Activated CD4-positive, alpha-beta T cell treated with anti-CD3 and anti-CD28 coated beads for 24 hours (primary cell): ENCODE measurements at regions not wholly inside any gene's neighbourhood (a gene's known extent, or its start where the extent isn't known, plus 50 kb on each side); places are given as distances from the start of the nearest gene placed in this dataset.

Experiments
- DNase-seq, 2 donors: peaks; one replicate each; pipeline ENCODE4 v3.0.0-alpha.2; 2020; ENCODE audit warnings: low read depth in 2 of 2

DNA sequence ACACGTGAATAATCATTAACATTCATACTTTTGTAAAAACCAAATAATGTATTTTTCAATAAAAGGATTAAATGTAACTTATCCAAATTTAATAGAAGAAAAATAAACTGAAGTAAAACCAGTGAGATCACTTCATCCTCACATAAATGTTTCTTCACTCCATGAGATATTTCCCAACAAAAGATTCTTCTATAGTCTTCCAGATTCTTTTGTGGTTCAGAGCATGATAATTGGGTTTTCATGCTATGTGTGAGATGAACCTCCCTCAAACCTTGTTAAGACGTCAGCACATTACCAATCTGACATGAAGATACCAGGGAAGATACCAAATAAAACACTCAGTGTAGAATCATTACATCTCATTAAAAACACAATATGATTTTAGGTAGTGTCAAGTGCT lies 62.9 kb upstream of the OXGR1 start:
- DNase-seq: no peak

DNA sequence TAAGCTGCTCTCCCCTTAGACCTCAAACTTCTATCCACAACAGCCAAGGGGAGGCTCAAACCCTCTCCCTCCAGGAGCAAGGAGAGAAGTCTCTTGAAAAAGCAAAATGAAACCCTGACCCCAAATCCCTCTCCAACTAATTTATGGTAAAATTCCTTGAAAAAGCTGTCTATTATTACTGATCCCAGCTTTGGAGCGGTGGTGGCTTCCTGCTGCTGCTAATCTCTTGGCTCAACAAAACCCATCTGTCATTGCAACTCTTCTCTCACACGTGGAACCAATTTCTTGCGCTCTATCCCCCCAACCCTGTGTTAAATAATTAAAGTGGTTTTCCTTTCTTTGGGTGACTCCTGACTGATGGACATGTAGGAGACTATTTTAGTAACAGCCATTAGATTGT lies 64.1 kb upstream of the OXGR1 start:
- no peak for DNase-seq

DNA sequence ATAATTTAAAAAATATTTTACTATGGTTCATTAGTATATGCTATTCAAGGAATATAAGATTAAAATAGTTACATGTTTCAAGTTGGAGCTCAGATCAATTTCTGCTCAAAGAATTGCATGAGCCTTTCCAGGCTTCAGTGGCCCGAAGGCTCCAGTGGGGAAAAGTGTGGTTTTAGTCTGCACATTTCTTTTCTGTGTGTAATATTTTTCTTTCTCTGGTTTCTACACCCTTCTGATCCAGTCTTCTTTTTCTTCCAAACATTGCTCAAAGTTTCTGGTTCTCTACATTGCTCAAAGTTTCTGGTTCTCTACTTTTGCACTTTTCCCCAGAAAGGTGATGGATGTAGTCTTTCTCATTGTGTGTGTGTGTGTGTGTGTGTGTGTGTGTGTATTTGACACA lies 64.7 kb upstream of the OXGR1 start:
- no peak for DNase-seq

DNA sequence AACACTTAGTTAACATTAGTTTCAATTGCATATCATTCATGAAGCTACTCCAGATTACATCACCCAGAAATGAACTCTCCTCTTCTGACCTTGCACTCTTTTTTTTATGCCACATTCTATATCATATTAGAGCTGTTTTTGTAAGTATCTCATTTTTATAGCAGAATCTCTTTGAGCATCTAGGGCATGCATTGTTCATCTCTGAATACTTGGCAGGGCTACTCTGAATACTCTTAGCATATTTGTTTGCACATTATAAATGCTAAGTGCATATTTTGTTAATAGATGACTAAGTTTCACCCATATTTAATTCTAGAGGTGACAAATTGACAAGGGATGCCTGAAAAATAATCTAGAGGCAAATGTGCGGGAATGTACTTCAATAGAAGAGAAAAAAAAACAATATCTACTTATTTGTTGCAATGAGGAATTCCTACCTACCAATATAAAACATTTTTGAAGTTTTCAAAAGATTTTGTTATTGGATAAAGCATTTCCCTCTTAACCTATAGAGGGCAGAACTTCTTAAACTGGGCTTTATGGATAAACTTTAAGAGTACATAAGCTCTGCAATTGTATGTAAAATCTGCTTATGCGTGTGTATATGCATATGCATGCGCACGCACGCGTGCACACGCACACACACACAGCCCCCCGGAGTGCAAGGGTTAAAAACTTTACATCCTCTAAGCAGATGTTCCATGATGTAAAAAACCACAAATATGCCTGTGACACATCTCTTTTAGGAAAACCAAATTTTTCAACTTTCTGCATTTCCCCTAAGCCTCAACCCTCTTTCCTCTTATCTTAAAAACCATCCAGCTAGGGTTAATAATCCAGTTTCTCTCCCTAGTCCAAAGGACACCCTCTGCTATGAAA lies 73.0 kb upstream of the OXGR1 start:
- no peak for DNase-seq

DNA sequence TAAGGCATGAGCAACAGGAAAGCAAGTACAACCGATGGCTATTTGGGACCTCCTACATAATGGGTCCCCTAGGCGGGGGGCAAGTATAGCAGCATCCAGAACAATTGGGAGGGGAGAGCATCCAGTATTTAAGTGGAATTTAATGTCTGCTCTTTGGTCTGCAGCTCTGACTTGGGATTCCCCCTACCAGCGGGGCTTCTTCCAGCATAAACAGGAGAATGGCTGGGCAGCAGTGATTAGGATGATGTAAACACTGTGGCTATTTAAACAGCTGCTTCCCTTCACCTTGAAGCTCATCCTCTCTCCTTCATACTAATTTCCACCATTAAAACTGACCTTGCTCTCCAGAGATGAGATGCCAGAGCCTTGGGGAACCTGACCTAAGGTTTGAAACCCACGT lies 73.9 kb upstream of the OXGR1 start:
- DNase-seq: no peak

DNA sequence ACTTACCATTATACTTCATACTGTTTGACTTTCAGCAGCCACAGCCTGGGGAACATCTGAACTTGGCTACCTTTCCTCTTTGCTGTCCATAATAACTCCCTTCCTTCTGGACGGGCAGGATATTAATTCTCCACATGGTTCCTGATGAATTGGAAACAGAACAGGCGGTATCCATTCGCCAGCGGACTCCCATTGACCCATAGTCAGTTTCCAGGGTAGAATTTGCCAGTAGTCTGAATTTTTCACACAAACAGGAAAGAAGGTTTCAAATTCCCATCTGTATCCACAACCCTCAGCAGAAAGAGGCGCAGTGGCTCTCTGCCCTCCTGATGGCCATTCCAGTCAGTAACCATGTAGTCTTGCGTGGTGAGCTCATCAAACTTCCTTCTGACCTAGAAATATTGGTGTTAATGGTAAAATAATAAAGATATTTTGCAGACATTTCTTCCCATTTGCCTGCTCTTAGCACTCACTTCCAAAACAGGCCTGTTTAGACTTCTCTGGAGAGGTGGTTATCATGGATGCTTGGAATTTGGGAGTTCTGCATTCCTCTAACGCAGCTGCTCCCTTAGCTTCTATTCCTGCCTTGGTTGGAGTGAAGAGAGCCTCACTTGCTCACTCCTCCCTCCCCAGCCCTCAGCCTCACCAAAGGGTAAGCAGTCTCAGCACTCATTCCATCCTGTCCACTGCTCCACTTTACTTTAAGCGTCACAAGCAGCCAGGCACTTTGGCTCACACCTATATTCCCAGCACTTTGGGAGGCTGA lies 75.0 kb upstream of the OXGR1 start:
- no peak for DNase-seq

DNA sequence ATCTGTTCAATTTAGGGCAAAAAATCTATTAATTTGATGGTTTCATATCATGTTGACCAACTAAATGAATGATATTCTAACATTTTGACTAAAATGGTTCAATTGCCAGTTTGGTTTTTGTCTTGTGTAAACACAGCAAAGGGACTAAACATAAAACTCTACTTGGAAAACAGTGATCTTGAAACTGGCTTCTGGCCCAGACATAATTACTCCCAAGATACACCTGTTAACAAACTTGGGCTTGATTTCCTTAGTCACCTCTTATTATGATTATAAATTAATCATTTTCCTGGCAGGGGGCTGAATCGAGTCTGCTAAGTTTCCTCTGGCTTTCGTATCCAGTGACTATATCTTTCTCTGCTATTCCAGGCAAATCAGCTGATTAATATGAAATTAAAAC lies 78.0 kb upstream of the OXGR1 start:
- DNase-seq: no peak

DNA sequence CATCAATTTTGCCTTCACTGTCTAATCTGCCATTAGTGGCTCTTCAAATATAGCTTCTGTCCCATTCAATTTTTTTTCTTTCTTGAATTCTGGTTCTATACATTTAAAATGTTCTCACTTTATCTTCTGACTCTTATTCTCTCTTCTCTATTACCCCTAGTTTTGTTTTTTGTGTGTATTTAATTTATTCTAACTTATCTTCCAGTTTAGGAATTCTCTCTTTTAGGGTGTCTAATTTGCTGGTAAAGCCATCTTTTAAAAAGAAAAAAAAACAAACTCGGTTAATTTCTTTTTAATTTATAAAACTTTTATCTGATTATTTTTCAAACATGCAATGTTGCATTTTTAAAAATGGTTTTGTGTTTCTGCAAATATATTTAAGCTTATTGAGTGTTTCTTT lies 80.3 kb upstream of the OXGR1 start:
- no peak for DNase-seq

DNA sequence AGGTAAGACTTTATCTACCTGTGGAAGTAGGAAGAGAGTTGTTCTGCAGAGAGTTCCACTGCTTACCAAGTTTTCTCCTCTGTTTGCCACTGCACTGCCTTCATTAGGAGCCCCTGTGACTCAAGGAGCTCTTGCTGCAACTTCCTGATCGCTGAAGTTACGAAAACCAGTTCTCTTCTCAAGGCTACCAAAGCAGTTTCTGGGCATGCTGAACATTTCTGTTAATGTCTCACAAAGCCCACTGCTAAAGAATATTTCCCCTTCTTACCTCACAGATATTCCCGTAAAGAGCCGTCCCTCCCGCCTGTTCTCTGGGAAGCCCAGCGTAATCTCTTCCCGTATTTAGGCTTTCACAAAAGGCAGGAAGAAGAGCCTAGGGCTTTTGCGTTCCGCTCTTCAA lies 82.6 kb upstream of the OXGR1 start:
- DNase-seq: no peak

DNA sequence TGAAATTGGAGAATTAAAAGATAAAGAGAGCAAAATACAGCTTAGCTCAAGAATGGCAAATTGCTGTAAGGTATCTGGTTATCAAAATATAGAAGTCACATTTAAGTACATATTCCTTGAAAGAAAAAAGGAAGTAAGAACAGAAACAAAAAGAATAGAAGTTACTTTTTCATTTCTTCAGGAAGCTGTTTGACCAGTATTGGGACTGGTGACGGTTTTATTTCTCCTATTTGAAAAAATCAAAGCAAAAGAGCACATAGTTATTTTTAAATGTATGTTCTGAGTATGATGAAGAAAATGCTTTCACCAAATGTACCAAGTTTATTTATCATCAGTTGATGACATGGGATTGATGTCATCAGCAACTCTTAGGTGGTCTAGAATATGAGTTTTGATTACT lies 83.1 kb upstream of the OXGR1 start:
- no peak for DNase-seq

DNA sequence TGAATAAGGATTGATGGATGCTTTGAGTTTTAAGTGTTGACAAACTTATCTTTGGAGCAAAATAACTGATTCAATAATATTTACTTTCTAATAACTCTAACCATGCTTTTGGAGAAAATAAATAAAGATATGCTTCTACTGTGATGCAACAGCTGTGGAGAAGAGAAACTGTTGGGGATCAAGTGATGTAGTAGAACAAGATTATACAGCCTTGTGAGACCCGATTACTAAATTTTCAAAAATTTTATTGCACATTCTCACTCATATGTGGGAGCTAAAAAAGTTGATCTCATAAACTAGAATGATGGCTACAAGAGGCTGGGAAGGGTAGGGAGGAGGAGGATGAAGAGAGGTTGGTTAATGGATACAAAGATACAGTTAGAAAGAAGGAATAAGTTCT lies 85.5 kb upstream of the OXGR1 start:
- DNase-seq: no peak

DNA sequence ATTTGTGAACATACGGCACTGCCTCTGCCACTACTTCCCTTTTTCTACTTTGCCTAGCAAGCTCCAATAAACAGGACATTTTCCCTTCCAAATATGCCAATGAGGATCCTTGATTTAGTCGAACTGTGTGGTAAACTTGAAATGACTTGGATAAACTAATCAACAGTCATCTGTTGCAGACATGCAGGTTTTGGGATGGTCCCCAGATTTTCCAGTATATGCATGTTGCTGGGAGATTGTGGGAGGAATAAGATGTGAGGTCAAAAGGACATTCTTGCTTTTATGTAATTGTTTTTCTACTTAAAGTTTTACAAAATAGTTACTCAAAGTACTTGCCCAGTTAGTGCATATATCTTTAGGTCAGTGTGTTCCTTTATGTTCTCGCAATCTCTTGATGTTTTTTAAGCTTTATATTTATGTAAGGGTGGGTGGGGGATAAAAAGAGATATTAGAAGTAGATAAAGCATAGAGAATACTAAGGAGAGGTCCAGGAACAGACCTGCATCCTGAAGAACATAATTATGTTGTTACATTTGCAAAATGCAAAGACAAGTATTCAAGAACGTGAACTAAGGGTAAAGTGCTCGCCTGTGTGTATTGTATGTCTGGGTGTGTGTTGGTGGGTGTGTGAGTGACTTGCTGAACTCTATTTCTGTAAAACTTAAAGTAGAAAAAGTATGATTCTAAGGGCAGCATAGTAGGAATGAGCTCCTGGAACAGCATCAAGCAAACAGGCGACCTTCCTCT lies 88.4 kb upstream of the OXGR1 start:
- no peak for DNase-seq

DNA sequence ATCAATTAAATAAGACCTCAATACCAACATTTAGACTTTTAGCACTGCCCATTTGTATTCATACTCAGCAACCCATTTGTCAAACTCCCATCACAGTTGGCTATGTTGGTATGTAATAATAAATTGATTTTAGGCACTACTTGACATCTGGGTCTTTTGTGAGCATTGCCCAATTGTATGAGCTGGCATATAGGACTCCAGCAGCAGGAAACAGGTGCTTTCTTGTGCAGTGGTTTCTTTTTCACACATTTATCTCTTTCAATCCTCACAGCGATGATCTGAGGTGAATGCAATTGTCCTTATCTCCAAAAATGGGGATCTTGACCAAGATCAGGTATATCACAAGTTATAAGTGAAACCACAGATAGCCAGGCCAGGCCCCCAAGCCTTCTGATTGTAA lies 96.9 kb upstream of the OXGR1 start:
- DNase-seq: no peak

DNA sequence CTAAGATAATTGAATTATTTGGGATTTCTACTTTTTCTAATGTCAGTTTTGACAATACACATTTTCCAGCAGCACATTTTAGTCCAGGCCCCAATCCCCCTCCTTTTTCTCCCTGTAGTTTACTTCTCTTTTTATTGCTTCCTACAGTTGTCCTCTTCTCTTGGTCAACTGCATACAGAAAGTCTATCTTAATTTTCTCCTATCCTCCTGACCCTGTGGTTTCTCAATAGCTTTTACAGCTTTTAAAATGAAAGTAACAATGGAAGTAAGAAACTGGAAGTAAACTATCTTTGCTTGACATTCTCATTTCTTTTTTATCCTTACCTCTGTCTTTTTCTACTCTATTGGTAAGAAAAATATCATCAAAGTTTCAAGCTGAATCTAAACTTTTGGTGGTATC lies 106.5 kb upstream of the OXGR1 start:
- no peak for DNase-seq

DNA sequence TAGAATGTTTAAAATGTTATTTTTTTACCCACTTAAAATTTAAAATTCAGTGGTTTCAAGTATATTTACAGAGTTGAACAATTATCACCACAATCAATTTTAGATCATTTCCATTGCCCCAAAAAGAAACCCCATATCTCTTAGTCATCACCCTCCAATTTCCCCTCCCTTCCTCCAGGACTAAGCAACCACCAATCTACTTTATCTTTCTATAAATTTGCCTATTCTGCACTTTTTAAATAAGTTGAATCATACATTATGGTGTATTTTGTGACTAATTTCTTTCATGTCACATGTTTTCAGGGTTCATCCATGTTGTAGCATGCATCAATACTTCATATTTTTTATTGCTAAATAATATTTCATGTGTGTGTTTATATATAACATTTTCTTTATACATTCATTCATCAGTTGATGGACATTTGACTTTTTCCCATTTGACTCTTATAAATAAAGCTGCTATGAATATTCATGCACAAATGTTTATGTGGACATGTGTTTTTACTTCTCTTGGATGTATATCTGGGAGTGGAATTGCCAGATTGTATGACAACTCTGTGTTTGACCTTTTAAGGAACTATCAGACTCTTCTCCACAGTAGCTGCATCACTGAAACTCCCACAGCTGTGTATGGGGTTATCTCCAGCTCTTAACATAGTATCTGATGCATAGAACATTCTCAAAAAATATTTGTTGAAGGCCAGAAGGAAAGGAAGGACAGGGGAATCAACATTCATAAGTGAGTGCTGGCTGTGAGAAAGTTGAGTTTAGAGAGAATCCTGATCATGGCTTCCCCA lies 107.8 kb upstream of the OXGR1 start:
- DNase-seq: no peak

DNA sequence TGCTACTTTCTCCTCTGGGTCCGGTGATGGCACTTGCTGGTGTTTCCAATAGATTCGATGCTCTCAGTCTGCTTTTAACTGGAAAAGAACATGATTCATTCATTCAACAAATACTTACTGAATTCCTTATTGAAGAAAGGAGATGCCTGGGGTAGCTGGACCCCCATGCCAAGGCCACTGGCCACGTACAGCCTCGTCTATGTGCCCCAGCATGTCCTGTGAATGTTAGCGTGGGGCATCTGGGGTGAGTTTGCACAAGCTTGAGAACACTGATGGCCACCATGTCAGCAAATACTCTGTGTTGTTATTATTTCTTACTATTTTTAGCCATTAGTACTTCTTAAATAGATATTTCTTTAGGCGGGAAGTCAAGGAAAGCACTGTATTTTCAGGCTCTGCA lies 112.0 kb upstream of the OXGR1 start:
- DNase-seq: no peak

DNA sequence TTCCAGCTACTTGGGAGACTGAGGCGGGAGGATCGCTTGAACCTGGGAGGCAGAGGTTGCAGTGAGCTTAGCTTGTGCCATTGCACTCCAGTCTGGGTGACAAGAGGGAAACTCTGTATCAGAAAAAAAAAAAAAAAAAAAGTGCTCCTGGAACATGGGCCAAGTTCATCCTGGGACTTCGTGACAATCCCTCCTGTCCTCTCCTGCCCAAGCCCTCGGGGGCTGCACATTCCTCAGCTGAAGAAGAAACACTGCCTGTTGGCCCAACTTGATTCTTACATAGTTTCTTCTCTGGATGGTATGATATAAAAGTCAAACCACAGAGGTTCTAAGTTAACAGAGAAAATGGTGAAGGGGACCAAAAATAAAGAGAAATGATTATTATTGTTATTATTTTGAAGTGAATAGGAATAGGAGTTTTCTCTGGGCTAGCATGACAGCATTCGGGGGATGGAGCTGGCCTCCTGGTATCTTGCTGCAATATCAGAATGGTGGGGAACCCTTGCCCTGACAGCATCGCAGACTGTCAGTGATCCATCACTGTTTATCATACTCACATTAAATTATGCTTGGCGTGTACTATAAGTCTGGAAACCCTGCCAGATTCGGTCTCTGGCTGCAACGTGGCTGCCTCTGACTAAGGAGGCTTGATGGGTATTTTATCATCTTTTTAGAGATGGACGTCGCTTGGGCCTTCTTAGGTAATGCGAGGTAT lies 113.7 kb upstream of the OXGR1 start:
- no peak for DNase-seq

DNA sequence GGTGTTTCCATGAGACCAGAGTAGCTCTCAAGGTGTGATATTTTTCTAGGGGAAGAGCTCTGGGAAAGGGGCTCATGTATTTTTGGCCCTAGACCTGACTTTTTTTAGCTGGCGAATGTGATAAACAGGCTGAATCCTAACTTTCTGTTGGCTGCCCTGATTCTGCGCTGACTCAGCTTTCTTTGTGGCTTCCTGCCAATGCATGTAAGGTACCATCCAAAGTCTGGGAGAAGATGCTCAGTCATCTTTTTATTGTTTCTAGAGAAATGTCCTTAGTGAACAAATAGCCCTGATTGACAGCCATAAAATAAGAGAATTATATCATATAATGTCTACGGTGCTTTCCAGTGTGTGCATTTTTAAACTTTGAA lies 113.6 kb upstream of the MBNL2 start:
- DNase-seq: no peak

DNA sequence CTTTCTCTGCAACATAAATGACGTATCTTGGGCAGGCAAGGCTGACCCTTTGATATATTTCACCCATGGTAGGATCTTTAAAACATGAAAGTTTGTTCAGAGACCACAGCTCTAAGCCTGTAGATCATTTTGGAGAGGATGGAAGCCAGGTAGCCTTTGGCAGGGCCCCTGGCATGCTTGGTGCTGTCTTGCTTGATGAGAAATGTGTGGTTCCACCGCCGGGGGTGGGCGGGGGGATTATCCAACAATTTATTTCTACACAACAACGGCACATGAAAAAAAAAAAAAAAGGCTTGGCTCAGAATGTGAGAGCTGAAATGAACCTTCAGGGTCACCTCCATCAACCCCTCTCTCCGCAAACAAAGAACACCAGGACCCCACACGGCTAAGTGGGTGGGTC lies 112.9 kb upstream of the MBNL2 start:
- no peak for DNase-seq

DNA sequence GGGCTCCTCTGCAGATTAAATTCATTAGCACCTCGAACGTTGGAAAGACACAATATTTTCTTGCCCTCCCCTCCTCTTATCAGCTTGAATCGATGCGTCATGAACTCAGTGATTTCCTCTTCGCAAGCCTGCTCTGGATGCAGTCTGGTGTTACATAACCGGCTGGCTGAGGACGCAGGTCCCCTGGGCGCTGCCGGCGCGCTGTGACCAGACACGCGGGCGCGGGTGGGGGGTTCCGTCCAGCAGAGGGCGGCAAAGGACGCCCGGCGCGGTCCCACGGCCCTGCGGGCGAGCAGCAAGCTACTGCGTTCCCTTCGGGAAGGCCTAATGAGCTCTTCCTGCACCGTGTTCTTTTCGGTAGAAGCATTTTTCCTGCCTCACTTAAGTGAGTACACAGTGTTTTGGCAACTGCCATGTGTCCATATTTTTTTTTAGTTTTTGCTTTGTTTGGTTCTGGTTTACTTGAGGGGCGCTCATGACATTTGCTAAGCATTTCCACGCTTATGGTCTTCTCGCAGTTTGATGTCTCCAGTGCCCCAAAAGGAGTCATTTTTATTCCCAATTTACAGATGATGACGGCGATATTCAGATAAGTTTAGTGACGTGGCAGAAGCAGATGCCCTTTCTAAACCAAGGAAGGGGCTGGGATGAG lies 112.2 kb upstream of the MBNL2 start:
- DNase-seq: peak; percentile 68 to 69

DNA sequence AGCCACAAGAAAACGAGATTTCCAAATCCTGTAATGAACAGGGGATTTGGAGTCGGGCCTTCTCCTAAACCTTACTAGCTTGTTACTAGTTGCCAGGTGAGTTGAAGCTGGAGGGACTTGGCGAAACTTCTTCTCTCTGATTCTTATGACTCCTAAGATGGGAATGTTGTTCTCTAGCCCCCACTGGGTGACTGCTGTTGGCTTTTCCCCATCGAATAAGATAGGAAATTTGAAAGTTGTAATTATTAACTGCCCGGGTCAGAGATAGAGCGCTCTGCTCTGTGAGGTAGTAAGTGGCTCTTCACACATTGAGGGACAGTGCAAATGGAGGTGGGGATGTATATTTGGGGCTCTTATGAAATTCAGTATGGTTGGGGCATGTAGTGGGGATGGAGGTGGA lies 111.2 kb upstream of the MBNL2 start:
- DNase-seq: no peak
